AG04450 (cell line): ENCODE measurements at regions not wholly inside any gene's neighbourhood (a gene's known extent, or its start where the extent isn't known, plus 50 kb on each side); places are given as distances from the start of the nearest gene placed in this dataset.

Experiments
- CTCF ChIA-PET: fragments of 300-600, 350-600 bp; formaldehyde crosslinking; extraction: SDS; loops from one replicate; lab custom pipeline; 2022; ENCODE audit warnings: antibody characterized with exemption, inconsistent platforms; lab: Charles Lee
- POLR2A ChIA-PET: fragments of 350-600 bp; formaldehyde crosslinking; extraction: SDS; loops from one replicate; lab custom pipeline; 2021; ENCODE audit warnings: antibody characterized with exemption, inconsistent platforms; lab: Yijun Ruan, JAX
- DNase-seq: peaks from one replicate; pipeline ENCODE4 v3.0.0-alpha.2; 2011; ENCODE audit warnings: low read depth, low spot score
- H3K27ac ChIP-seq: one replicate; pipeline ENCODE4 v1.5.1; 2012; ENCODE audit warnings: low read depth, low read length, control low read depth
- H3K27me3 ChIP-seq: one replicate; pipeline ENCODE4 v1.6.0; 2012; ENCODE audit warnings: low read length; ENCODE audit not compliant: control insufficient read depth, insufficient read depth
- H3K4me3 ChIP-seq: 2 replicates; pipeline ENCODE4 v1.5.1; 2011; ENCODE audit warnings: mild to moderate bottlenecking, low read depth, low read length, control low read depth
- H3K9me3 ChIP-seq: 2 replicates; pipeline ENCODE4 v1.5.1; 2012; ENCODE audit warnings: low read length; ENCODE audit not compliant: control insufficient read depth, insufficient read depth
- TF ChIP-seq, protein P1 (sequence below): IDR thresholded peaks from 2 replicates; pipeline ENCODE4 v1.5.1; 2011; ENCODE audit warnings: low read depth, low read length, control low read depth, inconsistent platforms

DNA sequence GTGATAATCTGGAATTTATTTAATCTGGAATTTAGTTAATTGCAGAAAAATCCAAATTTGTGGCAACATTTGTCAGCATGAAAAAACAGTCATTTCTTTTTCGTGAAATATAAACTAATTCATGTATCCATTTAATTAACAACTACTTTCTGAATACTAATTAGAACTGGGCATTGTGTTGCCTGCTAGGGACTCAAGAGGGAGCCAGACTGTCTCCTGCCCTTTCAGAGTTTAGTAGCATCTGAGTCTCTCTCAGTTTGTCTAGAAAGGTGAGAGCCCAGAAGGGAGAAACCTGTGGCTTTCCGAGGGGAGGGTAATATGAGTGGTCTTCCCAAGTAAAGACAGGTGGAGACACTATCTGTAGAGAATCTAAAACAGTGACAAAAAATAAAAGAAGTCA is 210.9 kb upstream of the HDDC2 start:
- CTCF ChIA-PET: no interaction called here
- no peak for DNase-seq

DNA sequence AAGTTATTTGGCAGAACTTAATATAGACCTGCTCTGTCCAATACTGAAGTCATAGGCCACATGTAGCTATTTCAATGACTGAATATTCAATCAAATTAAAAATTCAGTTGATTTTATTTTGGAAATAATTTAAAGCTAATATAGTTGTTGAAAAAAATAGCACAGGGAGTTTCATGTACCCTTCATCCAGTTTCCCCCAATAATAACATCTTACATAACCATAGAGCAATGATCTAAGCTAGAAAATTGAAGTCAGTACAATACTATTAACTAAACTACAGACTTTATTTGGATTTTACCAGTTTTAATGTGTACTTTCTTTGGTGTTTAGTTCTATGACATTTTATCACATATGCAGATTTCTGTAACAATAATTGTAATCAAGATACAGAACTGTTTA is 212.2 kb upstream of the HDDC2 start:
- TF ChIP-seq, protein P1, sequence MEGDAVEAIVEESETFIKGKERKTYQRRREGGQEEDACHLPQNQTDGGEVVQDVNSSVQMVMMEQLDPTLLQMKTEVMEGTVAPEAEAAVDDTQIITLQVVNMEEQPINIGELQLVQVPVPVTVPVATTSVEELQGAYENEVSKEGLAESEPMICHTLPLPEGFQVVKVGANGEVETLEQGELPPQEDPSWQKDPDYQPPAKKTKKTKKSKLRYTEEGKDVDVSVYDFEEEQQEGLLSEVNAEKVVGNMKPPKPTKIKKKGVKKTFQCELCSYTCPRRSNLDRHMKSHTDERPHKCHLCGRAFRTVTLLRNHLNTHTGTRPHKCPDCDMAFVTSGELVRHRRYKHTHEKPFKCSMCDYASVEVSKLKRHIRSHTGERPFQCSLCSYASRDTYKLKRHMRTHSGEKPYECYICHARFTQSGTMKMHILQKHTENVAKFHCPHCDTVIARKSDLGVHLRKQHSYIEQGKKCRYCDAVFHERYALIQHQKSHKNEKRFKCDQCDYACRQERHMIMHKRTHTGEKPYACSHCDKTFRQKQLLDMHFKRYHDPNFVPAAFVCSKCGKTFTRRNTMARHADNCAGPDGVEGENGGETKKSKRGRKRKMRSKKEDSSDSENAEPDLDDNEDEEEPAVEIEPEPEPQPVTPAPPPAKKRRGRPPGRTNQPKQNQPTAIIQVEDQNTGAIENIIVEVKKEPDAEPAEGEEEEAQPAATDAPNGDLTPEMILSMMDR: no peak
- Histone ChIP-seq H3K27ac (no peak overlapping the region), H3K27me3 (no peaks in the 10 kb centered on the region), H3K4me3 (no peak overlapping the region), H3K9me3 (no peaks in the 10 kb centered on the region)
- DNase-seq: no peak
- CTCF ChIA-PET: no interaction called here
- POLR2A ChIA-PET: no interaction called here

More for the DNA sequence above, 210.9 kb upstream of the HDDC2 start:
- no peak overlapping the region for H3K27ac ChIP-seq
- TF ChIP-seq, protein P1: no peak
- no peak overlapping the region for H3K4me3 ChIP-seq
- H3K9me3 ChIP-seq: no peaks in the 10 kb centered on the region
- H3K27me3 ChIP-seq: no peaks in the 10 kb centered on the region
- POLR2A ChIA-PET: no interaction called here

DNA sequence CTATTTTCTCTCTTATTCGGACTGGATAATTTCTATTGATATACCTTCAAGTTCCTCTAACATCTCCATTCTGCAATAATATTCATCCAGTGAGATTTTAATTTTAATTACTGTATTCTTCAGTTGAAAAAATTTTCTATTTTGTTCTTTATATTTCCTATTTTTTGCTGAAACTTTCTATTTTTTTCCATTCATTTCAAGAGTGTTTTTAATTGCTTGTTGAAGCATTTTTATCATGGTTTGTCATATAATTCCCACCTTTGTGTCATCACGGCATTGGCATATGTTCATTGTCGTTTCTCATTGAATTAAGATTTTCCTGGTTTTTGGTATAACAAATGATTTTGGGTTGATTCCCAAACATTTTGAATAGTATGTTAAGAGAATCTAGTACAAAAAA is 214.9 kb upstream of the HDDC2 start:
- no peaks in the 10 kb centered on the region for H3K9me3 ChIP-seq
- no peaks in the 10 kb centered on the region for H3K27me3 ChIP-seq
- H3K4me3 ChIP-seq: no peak overlapping the region
- DNase-seq: no peak
- POLR2A ChIA-PET: no interaction called here
- TF ChIP-seq, protein P1: no peak
- CTCF ChIA-PET: no interaction called here
- H3K27ac ChIP-seq: no peak overlapping the region

DNA sequence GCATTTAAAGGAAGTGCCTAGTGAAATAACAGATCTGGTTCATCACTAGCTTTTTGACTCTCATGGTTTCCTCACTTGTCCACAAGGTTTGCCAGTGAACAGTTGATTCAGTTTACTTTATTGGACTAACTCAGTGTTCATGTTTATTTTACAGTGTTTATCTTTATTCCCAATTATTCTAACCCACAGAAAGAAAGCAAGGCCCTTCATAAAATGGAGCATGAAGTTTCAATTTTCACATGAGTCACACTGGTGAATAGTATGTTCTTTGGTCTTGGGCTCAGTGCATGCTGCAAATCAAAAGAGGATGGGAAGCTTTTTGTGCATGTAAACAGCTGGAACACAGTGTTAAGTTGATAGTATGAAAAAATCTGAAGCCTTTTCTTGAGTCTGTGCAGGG is 217.6 kb upstream of the HDDC2 start:
- no peaks in the 10 kb centered on the region for H3K27me3 ChIP-seq
- POLR2A ChIA-PET: no interaction called here
- DNase-seq: no peak

DNA sequence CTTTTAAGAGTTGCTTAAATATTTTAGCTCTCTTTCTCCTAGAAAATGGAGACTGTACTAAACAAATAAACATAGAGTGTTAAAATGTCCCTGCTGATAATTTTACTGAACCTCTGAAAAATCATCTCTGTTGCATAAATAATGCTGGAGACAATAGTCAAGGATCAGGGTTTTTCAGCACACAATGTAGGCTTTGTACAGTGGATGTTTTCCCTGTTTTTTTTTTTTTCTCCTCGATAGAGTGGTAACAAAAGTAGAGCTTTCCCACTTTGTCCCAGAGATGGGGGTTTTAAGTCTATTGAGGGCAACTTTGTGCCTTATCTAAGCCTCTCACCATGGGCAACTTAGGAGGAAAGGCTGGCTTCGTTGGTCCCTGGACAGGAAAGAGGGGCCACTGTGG is 222.6 kb upstream of the HDDC2 start:
- no peak for DNase-seq
- TF ChIP-seq, protein P1: no peak
- POLR2A ChIA-PET: no interaction called here
- Histone ChIP-seq H3K9me3 (no peaks in the 10 kb centered on the region), H3K27me3 (no peaks in the 10 kb centered on the region), H3K4me3 (no peak overlapping the region), H3K27ac (no peak overlapping the region)
- CTCF ChIA-PET: no interaction called here

More for the DNA sequence above, 217.6 kb upstream of the HDDC2 start:
- no peaks in the 10 kb centered on the region for H3K9me3 ChIP-seq
- H3K4me3 ChIP-seq: no peak overlapping the region
- CTCF ChIA-PET: no interaction called here
- TF ChIP-seq, protein P1: no peak
- no peak overlapping the region for H3K27ac ChIP-seq
